ENCODE measurements at regions not wholly inside any gene's neighbourhood (a gene's known extent, or its start where the extent isn't known, plus 50 kb on each side); places are given as distances from the start of the nearest gene placed in this dataset.

GRCh38 chr10:106446920-106447319 lies 717.6 kb downstream of the SORCS1 start:
- ChIA-PET POLR2A (no interaction called here), CTCF (no interaction called here)
- no TSS peak for BruUV-seq (replicated peaks)
- dilution Hi-C loops (cut with MboI; ENCODE audit: extremely low pct_ligation_motif_present, low sequenced_read_pairs) (no loop called here), intact Hi-C loops (cut with micrococcal nuclease) (no loop called here)
- DNase-seq (ENCODE audit: low read depth, low spot score) (no peak), FAIRE-seq (no peak)
- Histone ChIP-seq H3K4me2 (ENCODE audit: insufficient read depth, low read length) (no peak overlapping the region), H4K20me1 (replicated peaks; ENCODE audit: control insufficient read depth, extremely low read depth, insufficient read depth, low read length) (no peaks in the 10 kb centered on the region), H3K27me3 (ENCODE audit: control insufficient read depth in 2 of 2, insufficient read depth in 2 of 2, low read length in 2 of 2) (no peaks in the 10 kb centered on the region), H3K36me3 (ENCODE audit: control insufficient read depth in 2 of 2, extremely low read depth in 1 of 2, insufficient read depth in 2 of 2, low read length in 2 of 2) (no peaks in the 10 kb centered on the region), H3K27ac (ENCODE audit: insufficient read depth, low read depth, low read length) (no peak overlapping the region), H3K9me3 (replicated peaks; ENCODE audit: control insufficient read depth, insufficient read depth, low read length) (peaks cover 2% of the 10 kb centered on the region), H3K79me2 (ENCODE audit: control insufficient read depth, insufficient read depth, low read length) (no peaks in the 10 kb centered on the region), H3K4me1 (ENCODE audit: control insufficient read depth, extremely low read depth, insufficient read depth, low read length) (no peaks in the 10 kb centered on the region), H2AFZ (ENCODE audit: low read depth, low read length) (no peak overlapping the region), H3K9ac (replicated peaks; ENCODE audit: extremely low read depth, insufficient read depth, low read length) (no peak overlapping the region), H3K9me1 (replicated peaks; ENCODE audit: control insufficient read depth, extremely low read depth, insufficient read depth, low read length) (no peaks in the 10 kb centered on the region), H3K4me3 (replicated peaks in 1 of 3; ENCODE audit: insufficient read depth in 1 of 3, low read depth in 1 of 3, low read length in 3 of 3) (no peak overlapping the region)
- TF ChIP-seq, protein P1, sequence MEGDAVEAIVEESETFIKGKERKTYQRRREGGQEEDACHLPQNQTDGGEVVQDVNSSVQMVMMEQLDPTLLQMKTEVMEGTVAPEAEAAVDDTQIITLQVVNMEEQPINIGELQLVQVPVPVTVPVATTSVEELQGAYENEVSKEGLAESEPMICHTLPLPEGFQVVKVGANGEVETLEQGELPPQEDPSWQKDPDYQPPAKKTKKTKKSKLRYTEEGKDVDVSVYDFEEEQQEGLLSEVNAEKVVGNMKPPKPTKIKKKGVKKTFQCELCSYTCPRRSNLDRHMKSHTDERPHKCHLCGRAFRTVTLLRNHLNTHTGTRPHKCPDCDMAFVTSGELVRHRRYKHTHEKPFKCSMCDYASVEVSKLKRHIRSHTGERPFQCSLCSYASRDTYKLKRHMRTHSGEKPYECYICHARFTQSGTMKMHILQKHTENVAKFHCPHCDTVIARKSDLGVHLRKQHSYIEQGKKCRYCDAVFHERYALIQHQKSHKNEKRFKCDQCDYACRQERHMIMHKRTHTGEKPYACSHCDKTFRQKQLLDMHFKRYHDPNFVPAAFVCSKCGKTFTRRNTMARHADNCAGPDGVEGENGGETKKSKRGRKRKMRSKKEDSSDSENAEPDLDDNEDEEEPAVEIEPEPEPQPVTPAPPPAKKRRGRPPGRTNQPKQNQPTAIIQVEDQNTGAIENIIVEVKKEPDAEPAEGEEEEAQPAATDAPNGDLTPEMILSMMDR (IDR thresholded peaks at IDR 0.05; ENCODE audit: extremely low read depth in 1 of 2, insufficient read depth in 1 of 2, low read depth in 1 of 2, low read length in 2 of 2): no peak

DNA sequence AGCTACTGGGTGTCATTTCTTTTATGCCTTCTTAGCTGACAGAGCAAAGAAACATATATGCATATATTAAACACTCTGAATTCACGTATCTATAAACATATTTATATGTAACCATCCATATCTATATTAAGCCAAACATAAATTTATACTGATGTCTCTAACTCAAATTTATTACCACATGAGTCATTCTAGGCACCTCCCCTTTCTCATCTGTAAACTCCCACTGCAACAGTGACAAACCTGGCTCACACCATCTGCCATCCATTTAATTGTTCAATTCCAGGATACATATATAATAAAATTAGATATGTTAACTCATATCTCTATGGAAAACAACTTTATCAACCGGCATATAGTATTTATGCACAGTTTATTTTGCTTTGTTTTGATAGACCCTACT lies 722.3 kb downstream of the SORCS1 start:
- Histone ChIP-seq H2AFZ (ENCODE audit: low read depth, low read length) (no peak overlapping the region), H3K9me1 (replicated peaks; ENCODE audit: control insufficient read depth, extremely low read depth, insufficient read depth, low read length) (no peaks in the 10 kb centered on the region), H3K79me2 (ENCODE audit: control insufficient read depth, insufficient read depth, low read length) (no peaks in the 10 kb centered on the region), H4K20me1 (replicated peaks; ENCODE audit: control insufficient read depth, extremely low read depth, insufficient read depth, low read length) (no peaks in the 10 kb centered on the region), H3K36me3 (ENCODE audit: control insufficient read depth in 2 of 2, extremely low read depth in 1 of 2, insufficient read depth in 2 of 2, low read length in 2 of 2) (no peaks in the 10 kb centered on the region), H3K27ac (ENCODE audit: insufficient read depth, low read depth, low read length) (no peak overlapping the region), H3K4me2 (ENCODE audit: insufficient read depth, low read length) (no peak overlapping the region), H3K9ac (replicated peaks; ENCODE audit: extremely low read depth, insufficient read depth, low read length) (no peak overlapping the region), H3K4me1 (ENCODE audit: control insufficient read depth, extremely low read depth, insufficient read depth, low read length) (no peaks in the 10 kb centered on the region), H3K4me3 (replicated peaks in 1 of 3; ENCODE audit: insufficient read depth in 1 of 3, low read depth in 1 of 3, low read length in 3 of 3) (no peak overlapping the region), H3K27me3 (ENCODE audit: control insufficient read depth in 2 of 2, insufficient read depth in 2 of 2, low read length in 2 of 2) (no peaks in the 10 kb centered on the region), H3K9me3 (replicated peaks; ENCODE audit: control insufficient read depth, insufficient read depth, low read length) (no peaks in the 10 kb centered on the region)
- no peak for DNase-seq (ENCODE audit: low read depth, low spot score)
- CTCF ChIA-PET: no interaction called here
- no TSS peak for BruUV-seq (replicated peaks)
- POLR2A ChIA-PET: no interaction called here
- intact Hi-C loops (cut with micrococcal nuclease) (no loop called here), dilution Hi-C loops (cut with MboI; ENCODE audit: extremely low pct_ligation_motif_present, low sequenced_read_pairs) (no loop called here)
- FAIRE-seq: no peak
- TF ChIP-seq, protein P1 (IDR thresholded peaks at IDR 0.05; ENCODE audit: extremely low read depth in 1 of 2, insufficient read depth in 1 of 2, low read depth in 1 of 2, low read length in 2 of 2): no peak
- TF ChIP-seq FOS (IDR thresholded peaks at IDR 0.05; ENCODE audit: borderline replicate concordance, insufficient read depth, low read length) (no peak), MAX (IDR thresholded peaks at IDR 0.05; ENCODE audit: insufficient read depth, insufficient read length) (no peak), POLR2A (IDR thresholded peaks at IDR 0.05; ENCODE audit: low read depth, low read length) (no peak), JUN (IDR thresholded peaks at IDR 0.05; ENCODE audit: borderline replicate concordance, insufficient read depth, insufficient read length, low read depth) (no peak), MYC (IDR thresholded peaks at IDR 0.05; ENCODE audit: low read depth, low read length) (no peak), GATA2 (IDR thresholded peaks at IDR 0.05; ENCODE audit: insufficient read depth, insufficient read length, low read depth, low read length) (no peak), POLR2AphosphoS5 (IDR thresholded peaks at IDR 0.05; ENCODE audit: insufficient read depth, low read depth, low read length) (no peak), EZH2 (IDR thresholded peaks at IDR 0.05; ENCODE audit: borderline replicate concordance, low read depth, low read length, severe bottlenecking) (no peak)

All from endothelial cell of umbilical vein (primary cell).